Neuronal stem cell (in vitro differentiated cells): ENCODE measurements at regions not wholly inside any gene's neighbourhood (a gene's known extent, or its start where the extent isn't known, plus 50 kb on each side); places are given as distances from the start of the nearest gene placed in this dataset.

Source experiments
- DNase-seq: peaks from one replicate; pipeline ENCODE4 v3.0.0-alpha.2; 2013; ENCODE audit warnings: low spot score
- H2AFZ ChIP-seq: one replicate; pipeline ENCODE4 v1.6.1; 2013; ENCODE audit warnings: mild to moderate bottlenecking, low read length, inconsistent platforms
- H2AK5ac ChIP-seq: 2 replicates; pipeline ENCODE4 v1.6.1; 2013; ENCODE audit warnings: low read depth, mild to moderate bottlenecking, inconsistent platforms, low read length, moderate library complexity, mixed read lengths
- H2BK120ac ChIP-seq: 2 replicates; pipeline ENCODE4 v1.6.1; 2013; ENCODE audit warnings: low read depth, mild to moderate bottlenecking, inconsistent platforms, low read length, moderate library complexity, mixed read lengths
- H2BK12ac ChIP-seq: one replicate; pipeline ENCODE4 v1.6.1; 2013; ENCODE audit warnings: low read length, inconsistent platforms
- H2BK15ac ChIP-seq: 2 replicates; pipeline ENCODE4 v1.6.1; 2013; ENCODE audit warnings: mild to moderate bottlenecking, low read length, inconsistent platforms, mixed read lengths
- H2BK5ac ChIP-seq: one replicate; pipeline ENCODE4 v1.6.1; 2013; ENCODE audit warnings: inconsistent platforms, mild to moderate bottlenecking, low read length, moderate library complexity
- H3K14ac ChIP-seq: one replicate; pipeline ENCODE4 v1.6.1; 2013; ENCODE audit warnings: low read length, inconsistent platforms
- H3K18ac ChIP-seq: 2 replicates; pipeline ENCODE4 v1.6.1; 2013; ENCODE audit warnings: low read length, inconsistent platforms
- H3K23ac ChIP-seq: 2 replicates; pipeline ENCODE4 v1.6.1; 2013; ENCODE audit warnings: low read depth, mild to moderate bottlenecking, mixed read lengths, low read length, inconsistent platforms; ENCODE audit not compliant: poor library complexity
- H3K27ac ChIP-seq: replicated peaks from 3 replicates; pipeline ENCODE4 v1.5.1; 2013; ENCODE audit warnings: low read length, inconsistent platforms
- H3K27me3 ChIP-seq, 3 experiments: 2 replicates each; pipeline ENCODE4 v1.6.1; 2013; ENCODE audit warnings: low read length in 3 of 3, mild to moderate bottlenecking in 2 of 3, inconsistent platforms in 1 of 3, low read depth in 1 of 3, mixed read lengths in 1 of 3, moderate library complexity in 1 of 3; ENCODE audit not compliant: control insufficient read depth in 3 of 3, insufficient read depth in 3 of 3
- H3K36me3 ChIP-seq, 2 donors: replicated peaks in 1 of 2; 2 replicates each; pipeline ENCODE4 v1.6.1; 2013; ENCODE audit warnings: low read length in 2 of 2; ENCODE audit not compliant: control insufficient read depth in 2 of 2, insufficient read depth in 2 of 2
- H3K4ac ChIP-seq: 2 replicates; pipeline ENCODE4 v1.6.1; 2013; ENCODE audit warnings: inconsistent platforms, mild to moderate bottlenecking, low read length, moderate library complexity
- H3K4me1 ChIP-seq, 2 donors: 1 replicate in 1 of 2; 2 replicates in 1 of 2; pipeline ENCODE4 v1.6.1; 2013; ENCODE audit warnings: low read length in 2 of 2, low read depth in 1 of 2; ENCODE audit not compliant: control insufficient read depth in 2 of 2, insufficient read depth in 1 of 2
- H3K4me2 ChIP-seq: one replicate; pipeline ENCODE4 v1.6.1; 2013; ENCODE audit warnings: mild to moderate bottlenecking, low read length, inconsistent platforms; ENCODE audit not compliant: insufficient read depth, poor library complexity, severe bottlenecking
- H3K4me3 ChIP-seq, 2 donors: 2 replicates each; pipeline ENCODE4 v1.5.1; 2013; ENCODE audit warnings: low read length in 2 of 2, mild to moderate bottlenecking in 2 of 2, inconsistent platforms in 1 of 2, moderate library complexity in 1 of 2
- H3K79me1 ChIP-seq: one replicate; pipeline ENCODE4 v1.6.1; 2013; ENCODE audit warnings: low read depth, mild to moderate bottlenecking, inconsistent platforms, low read length, moderate library complexity
- H3K9ac ChIP-seq: one replicate; pipeline ENCODE4 v1.6.1; 2013; ENCODE audit warnings: mild to moderate bottlenecking, low read depth, low read length, inconsistent platforms; ENCODE audit not compliant: poor library complexity
- H3K9me3 ChIP-seq, 2 donors: replicated peaks in 1 of 2; 2 replicates each; pipeline versions ENCODE3 to v1.6.1; 2013; ENCODE audit warnings: low read length in 2 of 2, mild to moderate bottlenecking in 2 of 2, inconsistent platforms in 1 of 2, low read depth in 1 of 2, mixed read lengths in 1 of 2, moderate library complexity in 1 of 2; ENCODE audit not compliant: control insufficient read depth in 2 of 2, insufficient read depth in 1 of 2
- H4K8ac ChIP-seq: one replicate; pipeline ENCODE4 v1.6.1; 2013; ENCODE audit warnings: low read depth, mild to moderate bottlenecking, inconsistent platforms, low read length, moderate library complexity
- H4K91ac ChIP-seq: one replicate; pipeline ENCODE4 v1.6.1; 2013; ENCODE audit warnings: low read length, low read depth, mild to moderate bottlenecking, inconsistent platforms; ENCODE audit not compliant: poor library complexity
- WGBS, 2 donors: extraction: QIAGEN DNeasy Blood & Tissue Kit; methylation state at CpG; one replicate each; pipeline ENCODE4 v1.1.7; 2013; ENCODE audit warnings: missing lambda C conversion rate in 2 of 2, mixed read lengths in 1 of 2; ENCODE audit not compliant: insufficient read length in 2 of 2, insufficient replicate concordance in 1 of 2; ENCODE audit errors: extremely low coverage in 2 of 2; 5-methylcytosine and 5-hydroxymethylcytosine counted together

- H3K14ac ChIP-seq = no peak overlapping the region
- no peaks in the 10 kb centered on the region for H3K9me3 ChIP-seq
- H2BK15ac ChIP-seq = no peak overlapping the region
- no peak overlapping the region for H3K9ac ChIP-seq
- H3K4me3 ChIP-seq = no peak overlapping the region
- H4K8ac ChIP-seq = no peak overlapping the region
- H3K23ac ChIP-seq = no peak overlapping the region
- H3K18ac ChIP-seq = no peak overlapping the region
- no peak overlapping the region for H2BK5ac ChIP-seq
- WGBS, 2 donors = no CpG with 5 or more reads among the region's 4 CpGs
- H3K4me1 ChIP-seq = no peaks in the 10 kb centered on the region
- H3K79me1 ChIP-seq = no peaks in the 10 kb centered on the region
- no peak overlapping the region for H2BK120ac ChIP-seq
- H3K36me3 ChIP-seq = no peaks in the 10 kb centered on the region
- H2AFZ ChIP-seq = no peak overlapping the region
- no peak overlapping the region for H2BK12ac ChIP-seq
- no peak overlapping the region for H2AK5ac ChIP-seq
- H3K4ac ChIP-seq = no peak overlapping the region
- no peaks in the 10 kb centered on the region for H3K27me3 ChIP-seq
- DNase-seq = no peak
- H3K27ac ChIP-seq = no peak overlapping the region
- no peak overlapping the region for H4K91ac ChIP-seq
- H3K4me2 ChIP-seq = no peak overlapping the region
These were observed 125.8 kb upstream of the TEX13C start for GRCh38 chrX:125193921-125194320.

- Histone ChIP-seq H3K27ac (no peak overlapping the region), H3K4me2 (no peak overlapping the region), H4K91ac (no peak overlapping the region), H4K8ac (no peak overlapping the region), H3K27me3 (peaks cover 0 to 30% (median 18%) of the 10 kb centered on the region in 3 experiments), H3K4me3 (no peak overlapping the region), H2BK12ac (no peak overlapping the region), H2BK120ac (no peak overlapping the region), H3K79me1 (no peaks in the 10 kb centered on the region), H3K4ac (no peak overlapping the region), H3K36me3 (no peaks in the 10 kb centered on the region), H3K14ac (no peak overlapping the region), H2AK5ac (no peak overlapping the region), H2BK5ac (no peak overlapping the region), H3K18ac (no peak overlapping the region), H3K9ac (no peak overlapping the region), H3K9me3 (no peaks in the 10 kb centered on the region), H2BK15ac (no peak overlapping the region), H3K23ac (no peak overlapping the region), H2AFZ (no peak overlapping the region), H3K4me1 (no peaks in the 10 kb centered on the region)
- no peak for DNase-seq
- WGBS, 2 donors = no CpG with 5 or more reads among the region's 1 CpG
These were observed 121.1 kb upstream of the TEX13C start for GRCh38 chrX:125198546-125198945.

- Histone ChIP-seq H3K14ac (no peak overlapping the region), H3K4me2 (peak overlapping the region; percentile 71), H3K27ac (no peak overlapping the region), H2BK15ac (no peak overlapping the region), H4K91ac (no peak overlapping the region), H3K27me3 (peaks cover 0 to 65% (median 18%) of the 10 kb centered on the region in 3 experiments), H2BK120ac (no peak overlapping the region), H2AK5ac (no peak overlapping the region), H3K79me1 (no peaks in the 10 kb centered on the region), H4K8ac (no peak overlapping the region), H2AFZ (peak overlapping the region; percentile 61), H3K4ac (no peak overlapping the region), H2BK12ac (no peak overlapping the region), H3K9ac (no peak overlapping the region), H3K4me3 (peak overlapping the region in 1 of 2 donors; percentile 84), H3K36me3 (no peaks in the 10 kb centered on the region), H3K9me3 (no peaks in the 10 kb centered on the region), H3K23ac (no peak overlapping the region), H3K4me1 (no peaks in the 10 kb centered on the region), H2BK5ac (no peak overlapping the region), H3K18ac (no peak overlapping the region)
- WGBS, 2 donors = no CpG with 5 or more reads among the region's 33 CpGs
- no peak for DNase-seq
These were observed 117.0 kb upstream of the TEX13C start for GRCh38 chrX:125202591-125203248.

GRCh38 chrX:125203365-125203736 lies 116.3 kb upstream of the TEX13C start:
- H2BK15ac ChIP-seq = no peak overlapping the region
- H3K23ac ChIP-seq = no peak overlapping the region
- no CpG with 5 or more reads among the region's 25 CpGs for WGBS, 2 donors
- no peak for DNase-seq
- H3K27me3 ChIP-seq = peaks cover 0 to 65% (median 18%) of the 10 kb centered on the region in 3 experiments
- H2BK5ac ChIP-seq = no peak overlapping the region
- no peak overlapping the region for H2AK5ac ChIP-seq
- peak overlapping the region in 1 of 2 donors; percentile 84 for H3K4me3 ChIP-seq
- H3K27ac ChIP-seq = no peak overlapping the region
- H3K9me3 ChIP-seq = no peaks in the 10 kb centered on the region
- no peak overlapping the region for H3K14ac ChIP-seq
- H3K9ac ChIP-seq = no peak overlapping the region
- H3K4ac ChIP-seq = no peak overlapping the region
- no peak overlapping the region for H4K8ac ChIP-seq
- no peak overlapping the region for H2BK12ac ChIP-seq
- peak overlapping the region; percentile 71 for H3K4me2 ChIP-seq
- no peaks in the 10 kb centered on the region for H3K79me1 ChIP-seq
- H3K4me1 ChIP-seq = no peaks in the 10 kb centered on the region
- H3K18ac ChIP-seq = no peak overlapping the region
- H2BK120ac ChIP-seq = no peak overlapping the region
- no peaks in the 10 kb centered on the region for H3K36me3 ChIP-seq
- peak overlapping the region; percentile 61 for H2AFZ ChIP-seq
- no peak overlapping the region for H4K91ac ChIP-seq
